PC-3 (cell line): ENCODE measurements at regions not wholly inside any gene's neighbourhood (a gene's known extent, or its start where the extent isn't known, plus 50 kb on each side); places are given as distances from the start of the nearest gene placed in this dataset.
A peak's percentile ranks its signal among the peaks of the same experiment; 100 is the strongest.

Experiments
- ATAC-seq: fragments of 200-7000 bp; cut with Tn5 transposase; 2 replicates; pipeline ENCODE4 v1.9.1; 2020; ENCODE audit warnings: mild to moderate bottlenecking, moderate library complexity
- BruUV-seq: library from RNA; stranded (reverse); fragments of 400-500 nt; replicated peaks from 2 replicates; lab custom pipeline; 2021; lab: Mats Ljungman, UMichigan
- CTCF ChIA-PET: fragments of 300-600 bp; sonication (Branson Sonifier 250); formaldehyde crosslinking; loops from one replicate; lab custom pipeline; 2022; ENCODE audit warnings: antibody characterized with exemption; lab: Charles Lee
- POLR2A ChIA-PET: fragments of 300-600 bp; sonication (Branson Sonifier 250); formaldehyde crosslinking; loops from one replicate; lab custom pipeline; 2022; ENCODE audit warnings: antibody characterized with exemption; ENCODE audit not compliant: unreplicated experiment; lab: Charles Lee
- DNase-seq: peaks from one replicate; pipeline ENCODE4 v3.0.0-alpha.2; 2015
- H2AFZ ChIP-seq: fragments of 300-600 bp; sonication (generic); 2 replicates; pipeline ENCODE4 v1.6.0; 2016; ENCODE audit warnings: antibody characterized with exemption, low read length
- H3F3A ChIP-seq: fragments of 300-600 bp; sonication (generic); one replicate; pipeline ENCODE4 v1.6.0; 2017; ENCODE audit warnings: antibody characterized with exemption, low read length, control low read depth, mild to moderate bottlenecking; ENCODE audit not compliant: unreplicated experiment
- H3K27ac ChIP-seq: fragments of 300-600 bp; sonication (generic); 2 replicates; pipeline ENCODE4 v1.5.1; 2016; ENCODE audit warnings: mild to moderate bottlenecking, low read length
- H3K27me3 ChIP-seq: fragments of 300-600 bp; sonication (generic); 2 replicates; pipeline ENCODE4 v1.6.1; 2016; ENCODE audit warnings: low read length, mixed read lengths
- H3K36me3 ChIP-seq: fragments of 300-600 bp; sonication (generic); 2 replicates; pipeline ENCODE4 v1.6.1; 2016; ENCODE audit warnings: low read depth, mixed run types, low read length, mixed read lengths
- H3K4me1 ChIP-seq: fragments of 300-600 bp; sonication (generic); 2 replicates; pipeline ENCODE4 v1.5.1; 2016; ENCODE audit warnings: low read length; ENCODE audit not compliant: insufficient read depth
- H3K4me2 ChIP-seq: fragments of 300-600 bp; sonication (generic); 2 replicates; pipeline ENCODE4 v1.6.0; 2016; ENCODE audit warnings: low read length
- H3K4me3 ChIP-seq: fragments of 300-600 bp; sonication (generic); 2 replicates; pipeline ENCODE4 v1.5.1; 2016; ENCODE audit warnings: mild to moderate bottlenecking, low read length, mixed read lengths
- H3K79me2 ChIP-seq: fragments of 300-600 bp; sonication (generic); 2 replicates; pipeline ENCODE4 v1.6.1; 2017; ENCODE audit warnings: low read length, mixed read lengths
- H3K9ac ChIP-seq: fragments of 300-600 bp; sonication (generic); 2 replicates; pipeline ENCODE4 v1.6.0; 2016; ENCODE audit warnings: mild to moderate bottlenecking, low read length
- H3K9me2 ChIP-seq: fragments of 300-600 bp; sonication (generic); replicated peaks from 2 replicates; pipeline ENCODE4 v1.6.1; 2016; ENCODE audit warnings: mixed run types, low read length, mixed read lengths
- H3K9me3 ChIP-seq: fragments of 300-600 bp; sonication (generic); 2 replicates; pipeline ENCODE4 v1.6.1; 2016; ENCODE audit warnings: low read length, mixed read lengths
- H4K20me1 ChIP-seq: fragments of 300-600 bp; sonication (generic); 2 replicates; pipeline ENCODE4 v1.6.1; 2016; ENCODE audit warnings: low read length, mixed read lengths
- CTCF ChIP-seq: fragments of 300-600 bp; sonication (generic); conservative IDR thresholded peaks from 2 replicates; pipeline ENCODE4 v1.5.1; 2017; ENCODE audit warnings: antibody characterized with exemption, low read depth, mild to moderate bottlenecking, low read length
- EZH2 ChIP-seq: fragments of 300-600 bp; sonication (generic); IDR thresholded peaks from one replicate; pipeline ENCODE4 v1.6.1; 2017; ENCODE audit warnings: antibody characterized with exemption, mild to moderate bottlenecking, low read length; ENCODE audit not compliant: unreplicated experiment
- EZH2phosphoT487 ChIP-seq: fragments of 300-600 bp; sonication (generic); IDR thresholded peaks from 2 replicates; pipeline ENCODE4 v1.6.1; 2018; ENCODE audit warnings: mild to moderate bottlenecking, antibody characterized with exemption, low read length, borderline replicate concordance
- intact Hi-C: fragments of 100-400 bp; cut with micrococcal nuclease; formaldehyde crosslinking; loops from 2 replicates; pipeline ENCODE4 v1.9.0; 2023

- Histone ChIP-seq H3F3A (no peaks in the 10 kb centered on the region), H3K79me2 (no peaks in the 10 kb centered on the region), H3K4me3 (no peak overlapping the region), H2AFZ (no peak overlapping the region), H4K20me1 (no peaks in the 10 kb centered on the region), H3K9ac (no peak overlapping the region), H3K9me2 (no peaks in the 10 kb centered on the region), H3K27ac (no peak overlapping the region), H3K4me1 (no peaks in the 10 kb centered on the region), H3K9me3 (no peaks in the 10 kb centered on the region), H3K27me3 (no peaks in the 10 kb centered on the region), H3K4me2 (no peak overlapping the region), H3K36me3 (no peaks in the 10 kb centered on the region)
- CTCF ChIA-PET: no interaction called here
- DNase-seq (no peak), ATAC-seq (no peak)
- BruUV-seq: no TSS peak
- POLR2A ChIA-PET: no interaction called here
- TF ChIP-seq EZH2phosphoT487 (no peak), CTCF (no peak), EZH2 (no peak)
- intact Hi-C loops: no loop called here
These were observed 86.7 kb upstream of the PAK3 start for GRCh38 chrX:111009256-111009655.

- H3K9ac ChIP-seq: no peak overlapping the region
- no peak for TF ChIP-seq EZH2phosphoT487
- TF ChIP-seq CTCF: no peak
- TF ChIP-seq EZH2: no peak
- no peak overlapping the region for H3K4me2 ChIP-seq
- no peaks in the 10 kb centered on the region for H3F3A ChIP-seq
- intact Hi-C loops: no loop called here
- no peaks in the 10 kb centered on the region for H3K36me3 ChIP-seq
- CTCF ChIA-PET: interaction anchor here (0.8 kb wide), 1 partner anchor 92 kb away, joined by 3 read pairs; no protein-coding TSS in a partner anchor
- no peak overlapping the region for H3K4me3 ChIP-seq
- no peak for ATAC-seq
- H4K20me1 ChIP-seq: no peaks in the 10 kb centered on the region
- DNase-seq: no peak
- H2AFZ ChIP-seq: no peak overlapping the region
- H3K79me2 ChIP-seq: no peaks in the 10 kb centered on the region
- no peaks in the 10 kb centered on the region for H3K4me1 ChIP-seq
- H3K9me2 ChIP-seq: no peaks in the 10 kb centered on the region
- POLR2A ChIA-PET: no interaction called here
- no peak overlapping the region for H3K27ac ChIP-seq
- no TSS peak for BruUV-seq
- H3K9me3 ChIP-seq: no peaks in the 10 kb centered on the region
- no peaks in the 10 kb centered on the region for H3K27me3 ChIP-seq
These were observed 87.9 kb upstream of the PAK3 start for GRCh38 chrX:111008126-111008525.

DNA sequence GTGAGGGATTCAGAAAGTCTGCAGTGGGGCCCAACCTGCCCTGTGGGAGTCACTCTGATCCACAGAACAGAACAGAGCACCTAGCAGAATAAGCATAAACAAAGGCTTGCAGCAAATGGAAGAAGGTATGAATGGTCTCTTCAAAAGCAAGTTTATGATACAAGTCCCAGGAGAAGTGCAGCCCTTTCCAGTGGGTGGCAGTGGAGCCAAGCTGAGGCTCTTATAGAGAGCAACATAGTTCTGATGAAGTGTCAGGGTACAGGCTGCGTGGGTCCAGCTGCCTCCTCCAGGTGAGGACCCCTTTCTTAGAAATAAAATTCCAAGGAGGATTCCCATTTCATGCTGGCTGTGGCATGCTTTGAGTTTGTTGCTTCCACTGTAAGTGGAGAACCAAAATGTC is 88.8 kb upstream of the PAK3 start:
- ATAC-seq (no peak), DNase-seq (peak; percentile 2)
- BruUV-seq: no TSS peak
- Histone ChIP-seq H3K9me3 (no peaks in the 10 kb centered on the region), H3K79me2 (no peaks in the 10 kb centered on the region), H3K9ac (no peak overlapping the region), H3K36me3 (no peaks in the 10 kb centered on the region), H3K9me2 (no peaks in the 10 kb centered on the region), H4K20me1 (no peaks in the 10 kb centered on the region), H2AFZ (no peak overlapping the region), H3K27me3 (no peaks in the 10 kb centered on the region), H3K4me2 (no peak overlapping the region), H3K27ac (no peak overlapping the region), H3K4me3 (no peak overlapping the region), H3K4me1 (no peaks in the 10 kb centered on the region), H3F3A (no peaks in the 10 kb centered on the region)
- ChIA-PET CTCF (interaction anchor here (0.8 kb wide), 1 partner anchor 93 kb away, joined by 3 read pairs; no protein-coding TSS in a partner anchor), POLR2A (interaction anchor here (0.6 kb wide), 1 partner anchor 163 kb away, joined by 4 read pairs; no protein-coding TSS in a partner anchor)
- TF ChIP-seq EZH2: no peak
- no peak for TF ChIP-seq CTCF
- no peak for TF ChIP-seq EZH2phosphoT487
- intact Hi-C loops: no loop called here
